Endothelial cell of umbilical vein (primary cell): ENCODE measurements at regions not wholly inside any gene's neighbourhood (a gene's known extent, or its start where the extent isn't known, plus 50 kb on each side); places are given as distances from the start of the nearest gene placed in this dataset.

Source experiments
- BruUV-seq: library from RNA; stranded (reverse); fragments of 400-500 nt; replicated peaks from 2 replicates; lab custom pipeline; 2021; lab: Mats Ljungman, UMichigan
- CTCF ChIA-PET: fragments of 300-600, 350-600 bp; sonication (Branson Sonifier 250); formaldehyde crosslinking; loops from one replicate; lab custom pipeline; 2021; ENCODE audit warnings: antibody characterized with exemption, inconsistent platforms; lab: Charles Lee
- POLR2A ChIA-PET: fragments of 300-600, 350-600 bp; sonication (Branson Sonifier 250); formaldehyde crosslinking; loops from one replicate; lab custom pipeline; 2021; ENCODE audit warnings: antibody characterized with exemption, inconsistent platforms; lab: Charles Lee
- DNase-seq: peaks from one replicate; pipeline ENCODE4 v3.0.0-alpha.2; 2011; ENCODE audit warnings: low read depth, low spot score
- FAIRE-seq: peaks from 2 replicates; lab custom pipeline; 2011; peaks lifted over from hg19 to GRCh38; lab: Jason Lieb, UNC
- H2AFZ ChIP-seq: 2 replicates; pipeline ENCODE4 v1.6.0; 2012; ENCODE audit warnings: low read depth, low read length, control low read depth, inconsistent platforms
- H3K27ac ChIP-seq: 2 replicates; pipeline ENCODE4 v1.5.1; 2011; ENCODE audit warnings: low read depth, mild to moderate bottlenecking, control low read depth, low read length, moderate library complexity; ENCODE audit not compliant: insufficient read depth
- H3K27me3 ChIP-seq, 2 experiments: 2 replicates each; pipeline versions ENCODE4 v1.6.0 to v1.6.1; 2011; ENCODE audit warnings: low read length in 2 of 2, mixed read lengths in 1 of 2; ENCODE audit not compliant: control insufficient read depth in 2 of 2, insufficient read depth in 2 of 2
- H3K36me3 ChIP-seq, 2 experiments: 2 replicates in 1 of 2; 3 replicates in 1 of 2; pipeline ENCODE4 v1.5.1; 2011; ENCODE audit warnings: low read length in 2 of 2, mild to moderate bottlenecking in 1 of 2, moderate library complexity in 1 of 2; ENCODE audit not compliant: control insufficient read depth in 2 of 2, insufficient read depth in 2 of 2; ENCODE audit errors: extremely low read depth in 1 of 2
- H3K4me1 ChIP-seq: 3 replicates; pipeline ENCODE4 v1.5.1; 2011; ENCODE audit warnings: mild to moderate bottlenecking, low read length; ENCODE audit not compliant: control insufficient read depth, insufficient read depth; ENCODE audit errors: extremely low read depth
- H3K4me2 ChIP-seq: 2 replicates; pipeline ENCODE4 v1.6.1; 2011; ENCODE audit warnings: low read length, control low read depth, mixed read lengths; ENCODE audit not compliant: insufficient read depth
- H3K4me3 ChIP-seq, 3 experiments: fragments of 200-600 bp in 1 of 3; sonication (generic), shearing (Covaris generic) in 1 of 3; replicated peaks in 1 of 3; 2 replicates each; pipeline ENCODE4 v1.5.1; 2011 to 2016; ENCODE audit warnings: control low read depth in 3 of 3, low read length in 3 of 3, mild to moderate bottlenecking in 2 of 3, inconsistent platforms in 1 of 3, low read depth in 1 of 3, moderate library complexity in 1 of 3; ENCODE audit not compliant: insufficient read depth in 1 of 3
- H3K79me2 ChIP-seq: 2 replicates; pipeline ENCODE4 v1.6.0; 2012; ENCODE audit warnings: low read length, inconsistent platforms; ENCODE audit not compliant: control insufficient read depth, insufficient read depth
- H3K9ac ChIP-seq: replicated peaks from 2 replicates; pipeline ENCODE3; 2011; ENCODE audit warnings: low read length, control low read depth; ENCODE audit not compliant: insufficient read depth; ENCODE audit errors: extremely low read depth
- H3K9me1 ChIP-seq: replicated peaks from 3 replicates; pipeline ENCODE4 v1.6.0; 2011; ENCODE audit warnings: mild to moderate bottlenecking, low read length; ENCODE audit not compliant: control insufficient read depth, insufficient read depth; ENCODE audit errors: extremely low read depth
- H3K9me3 ChIP-seq: replicated peaks from 2 replicates; pipeline ENCODE4 v1.5.1; 2012; ENCODE audit warnings: low read length, inconsistent platforms; ENCODE audit not compliant: control insufficient read depth, insufficient read depth
- H4K20me1 ChIP-seq: replicated peaks from 2 replicates; pipeline ENCODE3; 2011; ENCODE audit warnings: mild to moderate bottlenecking, low read length; ENCODE audit not compliant: control insufficient read depth, insufficient read depth; ENCODE audit errors: extremely low read depth
- CTCF ChIP-seq, 2 donors: IDR thresholded peaks; 1 replicate in 1 of 2; 2 replicates in 1 of 2; pipeline ENCODE4 v1.5.1; 2011; ENCODE audit warnings: low read length in 2 of 2, mild to moderate bottlenecking in 2 of 2, moderate library complexity in 2 of 2, control low read depth in 1 of 2, inconsistent platforms in 1 of 2, low read depth in 1 of 2; ENCODE audit not compliant: insufficient read depth in 1 of 2; ENCODE audit errors: extremely low read depth in 1 of 2
- EZH2 ChIP-seq: IDR thresholded peaks from 2 replicates; pipeline ENCODE4 v1.6.1; 2012; ENCODE audit warnings: borderline replicate concordance, low read depth, mild to moderate bottlenecking, moderate library complexity, low read length, inconsistent platforms; ENCODE audit not compliant: severe bottlenecking
- FOS ChIP-seq: IDR thresholded peaks from 2 replicates; pipeline ENCODE4 v1.6.1; 2011; ENCODE audit warnings: mild to moderate bottlenecking, low read length, moderate library complexity, borderline replicate concordance; ENCODE audit not compliant: insufficient read depth
- GATA2 ChIP-seq: IDR thresholded peaks from 2 replicates; pipeline ENCODE4 v1.7.0; 2011; ENCODE audit warnings: low read depth, mild to moderate bottlenecking, moderate library complexity, mixed read lengths, low read length; ENCODE audit not compliant: insufficient read length, insufficient read depth
- JUN ChIP-seq: IDR thresholded peaks from 2 replicates; pipeline ENCODE4 v1.6.1; 2011; ENCODE audit warnings: borderline replicate concordance, low read depth; ENCODE audit not compliant: insufficient read length, insufficient read depth
- MAX ChIP-seq: IDR thresholded peaks from 2 replicates; pipeline ENCODE4 v1.6.1; 2011; ENCODE audit not compliant: insufficient read depth, insufficient read length
- MYC ChIP-seq: IDR thresholded peaks from one replicate; pipeline ENCODE4 v1.6.1; 2011; ENCODE audit warnings: mild to moderate bottlenecking, low read depth, low read length
- POLR2A ChIP-seq: IDR thresholded peaks from 2 replicates; pipeline ENCODE4 v1.6.1; 2012; ENCODE audit warnings: low read depth, mild to moderate bottlenecking, control low read depth, low read length
- POLR2AphosphoS5 ChIP-seq: IDR thresholded peaks from 2 replicates; pipeline ENCODE4 v1.6.1; 2012; ENCODE audit warnings: low read depth, mild to moderate bottlenecking, control low read depth, low read length, moderate library complexity; ENCODE audit not compliant: insufficient read depth
- dilution Hi-C: fragments of 300-500 bp; cut with MboI; formaldehyde crosslinking; loops from one replicate; pipeline ENCODE4 v1.15.0; 2019; ENCODE audit warnings: low sequenced_read_pairs; ENCODE audit not compliant: extremely low pct_ligation_motif_present
- intact Hi-C: fragments of 100-400 bp; cut with micrococcal nuclease; formaldehyde crosslinking; loops from one replicate; pipeline ENCODE4 v1.10.0; 2022

- Histone ChIP-seq H3K4me1 (no peaks in the 10 kb centered on the region), H3K27me3 (no peaks in the 10 kb centered on the region), H3K9me3 (peaks cover 12% of the 10 kb centered on the region), H4K20me1 (no peaks in the 10 kb centered on the region), H3K27ac (no peak overlapping the region), H3K9me1 (no peaks in the 10 kb centered on the region), H3K4me2 (no peak overlapping the region), H3K4me3 (no peak overlapping the region), H2AFZ (no peak overlapping the region), H3K36me3 (no peaks in the 10 kb centered on the region), H3K79me2 (no peaks in the 10 kb centered on the region), H3K9ac (no peak overlapping the region)
- no TSS peak for BruUV-seq
- no peak for FAIRE-seq
- ChIA-PET CTCF (no interaction called here), POLR2A (no interaction called here)
- intact Hi-C loops = no loop called here
- DNase-seq = no peak
- dilution Hi-C loops = no loop called here
- no peak for TF ChIP-seq FOS
- TF ChIP-seq MAX = no peak
- no peak for TF ChIP-seq MYC
- TF ChIP-seq POLR2AphosphoS5 = no peak
- no peak for TF ChIP-seq CTCF (IDR thresholded peaks at IDR 0.05; ENCODE audit: extremely low read depth in 1 of 2, insufficient read depth in 1 of 2, low read depth in 1 of 2, low read length in 2 of 2)
- TF ChIP-seq GATA2 = no peak
- TF ChIP-seq JUN = no peak
- TF ChIP-seq EZH2 = no peak
- no peak for TF ChIP-seq POLR2A
Measured at GRCh38 chr1:2942410-2942809, 78.9 kb upstream of the ACTRT2 start.
